CD14-positive monocyte (primary cell): ENCODE measurements at regions not wholly inside any gene's neighbourhood (a gene's known extent, or its start where the extent isn't known, plus 50 kb on each side); places are given as distances from the start of the nearest gene placed in this dataset.

Experiments
- DNase-seq, 3 donors: peaks; one replicate each; pipeline ENCODE4 v3.0.0-alpha.2; 2011 to 2022
- H2AFZ ChIP-seq: 2 replicates; pipeline ENCODE4 v1.6.0; 2012; ENCODE audit warnings: mild to moderate bottlenecking, low read depth, low read length, inconsistent platforms; ENCODE audit not compliant: insufficient read depth, poor library complexity, severe bottlenecking
- H3K27ac ChIP-seq, 2 donors: 1 replicate in 1 of 2; 2 replicates in 1 of 2; pipeline ENCODE4 v1.5.1; 2012 to 2013; ENCODE audit warnings: low read length in 2 of 2, control low read depth in 1 of 2, inconsistent platforms in 1 of 2, low read depth in 1 of 2, mild to moderate bottlenecking in 1 of 2
- H3K27me3 ChIP-seq, 2 donors: one replicate each; pipeline versions ENCODE4 v1.6.0 to v1.6.1; 2011 to 2013; ENCODE audit warnings: low read length in 2 of 2; ENCODE audit not compliant: control insufficient read depth in 2 of 2, insufficient read depth in 2 of 2
- H3K36me3 ChIP-seq, 2 donors: replicated peaks in 1 of 2; 1 replicate in 1 of 2; 2 replicates in 1 of 2; pipeline versions ENCODE4 v1.5.1 to v1.6.1; 2012 to 2013; ENCODE audit warnings: low read length in 2 of 2, control low read depth in 1 of 2, inconsistent platforms in 1 of 2, mild to moderate bottlenecking in 1 of 2; ENCODE audit not compliant: insufficient read depth in 2 of 2, control insufficient read depth in 1 of 2
- H3K4me1 ChIP-seq, 2 donors: 1 replicate in 1 of 2; 2 replicates in 1 of 2; pipeline versions ENCODE4 v1.5.1 to v1.6.1; 2012 to 2013; ENCODE audit warnings: low read length in 2 of 2, control low read depth in 1 of 2, inconsistent platforms in 1 of 2, mild to moderate bottlenecking in 1 of 2, moderate library complexity in 1 of 2; ENCODE audit not compliant: insufficient read depth in 2 of 2, control insufficient read depth in 1 of 2
- H3K4me2 ChIP-seq: replicated peaks from 2 replicates; pipeline ENCODE3; 2012; ENCODE audit warnings: low read length, moderate library complexity, mild to moderate bottlenecking; ENCODE audit not compliant: poor library complexity, severe bottlenecking; ENCODE audit errors: extremely low read depth
- H3K4me3 ChIP-seq, 3 experiments: fragments of 200-600 bp in 1 of 3; sonication (generic) in 1 of 3; replicated peaks in 1 of 3; 1 replicate in 2 of 3; 2 replicates in 1 of 3; pipeline ENCODE4 v1.5.1; 2011 to 2013; ENCODE audit warnings: low read length in 3 of 3, mild to moderate bottlenecking in 3 of 3, control low read depth in 2 of 3, low read depth in 2 of 3, inconsistent platforms in 1 of 3, moderate library complexity in 1 of 3
- H3K79me2 ChIP-seq: 2 replicates; pipeline ENCODE4 v1.6.0; 2012; ENCODE audit warnings: mild to moderate bottlenecking, control low read depth, inconsistent platforms, low read length, moderate library complexity; ENCODE audit not compliant: insufficient read depth
- H3K9ac ChIP-seq: 2 replicates; pipeline ENCODE4 v1.6.0; 2017; ENCODE audit warnings: low read length, mild to moderate bottlenecking; ENCODE audit not compliant: insufficient read depth, poor library complexity, severe bottlenecking
- H3K9me3 ChIP-seq, 2 donors: replicated peaks in 1 of 2; 1 replicate in 1 of 2; 2 replicates in 1 of 2; pipeline versions ENCODE4 v1.5.1 to v1.6.1; 2012 to 2013; ENCODE audit warnings: low read length in 2 of 2, control low read depth in 1 of 2; ENCODE audit not compliant: control insufficient read depth in 1 of 2, insufficient read depth in 1 of 2
- H4K20me1 ChIP-seq: 2 replicates; pipeline ENCODE4 v1.6.0; 2012; ENCODE audit warnings: mild to moderate bottlenecking, low read length, control low read depth, moderate library complexity; ENCODE audit not compliant: insufficient read depth
- H3K27ac Mint-ChIP-seq, 7 donors: one replicate each; pipeline ENCODE4 v1.8.0; 2020; ENCODE audit warnings: mild to moderate bottlenecking in 7 of 7, mixed read lengths in 7 of 7, moderate library complexity in 6 of 7, inconsistent platforms in 2 of 7
- H3K27me3 Mint-ChIP-seq, 3 donors: one replicate each; pipeline ENCODE4 v1.8.0; 2021 to 2022; ENCODE audit warnings: low read depth in 3 of 3, mild to moderate bottlenecking in 3 of 3, mixed read lengths in 3 of 3, moderate library complexity in 3 of 3, inconsistent platforms in 1 of 3
- H3K36me3 Mint-ChIP-seq, 2 donors: one replicate each; pipeline ENCODE4 v1.8.0; 2020; ENCODE audit warnings: mixed read lengths in 2 of 2, inconsistent platforms in 1 of 2, mild to moderate bottlenecking in 1 of 2
- H3K4me1 Mint-ChIP-seq: one replicate; pipeline ENCODE4 v1.8.0; 2020; ENCODE audit warnings: mild to moderate bottlenecking, mixed read lengths
- H3K4me3 Mint-ChIP-seq, 2 donors: one replicate each; pipeline ENCODE4 v1.8.0; 2020; ENCODE audit warnings: mild to moderate bottlenecking in 2 of 2, mixed read lengths in 2 of 2, moderate library complexity in 1 of 2
- H3K9me3 Mint-ChIP-seq, 7 donors: one replicate each; pipeline ENCODE4 v1.8.0; 2020 to 2022; ENCODE audit warnings: mixed read lengths in 7 of 7, mild to moderate bottlenecking in 6 of 7, moderate library complexity in 6 of 7, inconsistent platforms in 2 of 7
- WGBS: methylation state at CpG from one replicate; pipeline ENCODE4 v1.1.5; 2013; ENCODE audit warnings: missing lambda C conversion rate; ENCODE audit not compliant: insufficient coverage; 5-methylcytosine and 5-hydroxymethylcytosine counted together
- intact Hi-C, 2 donors: fragments of 100-400 bp; cut with micrococcal nuclease; formaldehyde crosslinking; loops; one replicate each; pipeline versions ENCODE4 v1.15.0 to v1.15.1; 2023
- TF ChIP-seq, protein P1 (sequence below): fragments of 200-600 bp; IDR thresholded peaks from one replicate; pipeline ENCODE4 v1.8.0; 2022; ENCODE audit warnings: antibody characterized with exemption, mild to moderate bottlenecking

DNA sequence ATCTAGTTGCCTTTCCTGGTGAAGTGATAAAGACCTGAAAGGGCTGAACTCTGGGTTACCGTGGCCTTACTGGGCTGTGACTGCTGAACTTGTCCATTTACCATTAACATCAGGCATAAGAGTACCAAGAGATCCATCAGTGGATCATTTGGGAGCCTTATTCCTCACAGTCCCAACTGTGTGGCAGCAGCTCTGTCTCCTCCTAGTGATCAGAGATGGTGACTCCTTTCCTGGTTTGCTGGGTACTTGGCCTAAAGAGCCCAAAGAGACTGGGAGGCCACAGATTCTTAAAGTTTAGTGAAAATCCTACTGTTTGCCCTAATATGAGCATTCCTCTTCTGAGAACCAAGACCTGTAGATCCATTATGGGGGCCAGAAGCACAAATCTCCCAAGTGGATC is 56.3 kb upstream of the ATP6AP2 start:
- no peak overlapping the region for H3K9ac ChIP-seq
- Mint-ChIP-seq H3K4me1 (no peaks in the 10 kb centered on the region), H3K36me3 (no peaks in the 10 kb centered on the region), H3K4me3 (no peak overlapping the region), H3K27ac (no peak overlapping the region), H3K9me3 (peaks cover 0 to 7% (median 0%) of the 10 kb centered on the region in 7 donors), H3K27me3 (peaks cover 0 to 14% (median 0%) of the 10 kb centered on the region in 3 donors)
- H2AFZ ChIP-seq: no peak overlapping the region
- no peaks in the 10 kb centered on the region for H3K79me2 ChIP-seq
- H3K27ac ChIP-seq: no peak overlapping the region
- TF ChIP-seq, protein P1, sequence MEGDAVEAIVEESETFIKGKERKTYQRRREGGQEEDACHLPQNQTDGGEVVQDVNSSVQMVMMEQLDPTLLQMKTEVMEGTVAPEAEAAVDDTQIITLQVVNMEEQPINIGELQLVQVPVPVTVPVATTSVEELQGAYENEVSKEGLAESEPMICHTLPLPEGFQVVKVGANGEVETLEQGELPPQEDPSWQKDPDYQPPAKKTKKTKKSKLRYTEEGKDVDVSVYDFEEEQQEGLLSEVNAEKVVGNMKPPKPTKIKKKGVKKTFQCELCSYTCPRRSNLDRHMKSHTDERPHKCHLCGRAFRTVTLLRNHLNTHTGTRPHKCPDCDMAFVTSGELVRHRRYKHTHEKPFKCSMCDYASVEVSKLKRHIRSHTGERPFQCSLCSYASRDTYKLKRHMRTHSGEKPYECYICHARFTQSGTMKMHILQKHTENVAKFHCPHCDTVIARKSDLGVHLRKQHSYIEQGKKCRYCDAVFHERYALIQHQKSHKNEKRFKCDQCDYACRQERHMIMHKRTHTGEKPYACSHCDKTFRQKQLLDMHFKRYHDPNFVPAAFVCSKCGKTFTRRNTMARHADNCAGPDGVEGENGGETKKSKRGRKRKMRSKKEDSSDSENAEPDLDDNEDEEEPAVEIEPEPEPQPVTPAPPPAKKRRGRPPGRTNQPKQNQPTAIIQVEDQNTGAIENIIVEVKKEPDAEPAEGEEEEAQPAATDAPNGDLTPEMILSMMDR: no peak
- intact Hi-C loops: no loop called here
- H3K4me3 ChIP-seq: no peak overlapping the region
- DNase-seq: no peak
- H3K9me3 ChIP-seq: no peaks in the 10 kb centered on the region
- no CpG with 5 or more reads among the region's 1 CpG for WGBS
- no peaks in the 10 kb centered on the region for H4K20me1 ChIP-seq
- no peaks in the 10 kb centered on the region for H3K36me3 ChIP-seq
- no peaks in the 10 kb centered on the region for H3K4me1 ChIP-seq
- no peak overlapping the region for H3K4me2 ChIP-seq
- H3K27me3 ChIP-seq: peaks cover 0 to 17% of the 10 kb centered on the region in 2 donors

DNA sequence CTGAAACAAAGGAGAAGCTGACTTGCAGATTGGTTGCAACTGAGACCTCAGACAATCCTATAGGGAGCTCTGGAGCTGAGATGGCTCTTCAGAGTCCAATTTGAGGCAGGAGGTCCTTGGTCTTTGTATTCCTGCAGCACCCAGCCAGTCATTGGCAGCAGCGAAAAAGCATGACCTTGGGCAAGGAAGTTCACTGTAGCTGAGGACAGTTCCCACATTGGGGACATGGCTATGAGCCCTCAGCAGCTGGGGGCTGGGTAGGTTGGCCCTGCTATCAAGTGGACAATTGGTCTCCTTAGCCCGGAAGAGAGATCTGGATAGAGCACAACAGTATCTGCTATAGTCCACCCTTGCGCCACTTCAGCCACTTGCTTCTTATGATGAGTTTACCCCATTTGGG is 56.9 kb upstream of the ATP6AP2 start:
- Mint-ChIP-seq H3K4me3 (no peak overlapping the region), H3K4me1 (no peaks in the 10 kb centered on the region), H3K36me3 (no peaks in the 10 kb centered on the region), H3K27ac (no peak overlapping the region), H3K9me3 (peaks cover 0 to 4% (median 0%) of the 10 kb centered on the region in 7 donors), H3K27me3 (peaks cover 0 to 12% (median under 1%) of the 10 kb centered on the region in 3 donors)
- Histone ChIP-seq H2AFZ (no peak overlapping the region), H3K4me2 (no peak overlapping the region), H3K27me3 (peaks cover 0 to 17% of the 10 kb centered on the region in 2 donors), H3K9ac (no peak overlapping the region), H3K27ac (no peak overlapping the region), H3K4me3 (no peak overlapping the region), H3K36me3 (no peaks in the 10 kb centered on the region), H4K20me1 (no peaks in the 10 kb centered on the region), H3K9me3 (no peaks in the 10 kb centered on the region), H3K4me1 (no peaks in the 10 kb centered on the region), H3K79me2 (no peaks in the 10 kb centered on the region)
- TF ChIP-seq, protein P1: no peak
- DNase-seq: no peak
- intact Hi-C loops: no loop called here
- 100% methylated on average over 1 of the region's 3 CpGs for WGBS
